Ovary (tissue), 3 donors: ENCODE measurements at regions not wholly inside any gene's neighbourhood (a gene's known extent, or its start where the extent isn't known, plus 50 kb on each side); places are given as distances from the start of the nearest gene placed in this dataset.

Experiments used
- CTCF ChIP-seq, 3 donors: fragments of 450-650 bp in 2 of 3; fragments of 200-600 bp in 1 of 3; IDR thresholded peaks; one replicate each; pipeline versions ENCODE4 v1.5.1 to v1.8.0; 2016 to 2022; ENCODE audit warnings: antibody characterized with exemption in 3 of 3, mild to moderate bottlenecking in 1 of 3
- EP300 ChIP-seq: sonication (generic); formaldehyde crosslinking; IDR thresholded peaks from one replicate; pipeline ENCODE4 v1.6.1; 2017; ENCODE audit warnings: antibody characterized with exemption
- POLR2A ChIP-seq: fragments of 450-650 bp; IDR thresholded peaks from one replicate; pipeline ENCODE4 v1.6.1; 2017; ENCODE audit warnings: antibody characterized with exemption, mild to moderate bottlenecking, moderate library complexity
- donor health status: DM: no; HTN: no; CAD: no.

GRCh38 chr20:41865938-41866337, 247.8 kb upstream of the CHD6 start:
- TF ChIP-seq CTCF (IDR thresholded peaks at IDR 0.05) = no peak
- TF ChIP-seq POLR2A = no peak
- no peak for TF ChIP-seq EP300
